OCI-LY7 (cell line): ENCODE measurements at regions not wholly inside any gene's neighbourhood (a gene's known extent, or its start where the extent isn't known, plus 50 kb on each side); places are given as distances from the start of the nearest gene placed in this dataset.

Experiments
- BruUV-seq: library from RNA; stranded (reverse); fragments of 400-500 nt; replicated peaks from 2 replicates; lab custom pipeline; 2021; lab: Mats Ljungman, UMichigan
- CTCF ChIA-PET: fragments of 300-600 bp; sonication (Branson Sonifier 250); formaldehyde crosslinking; loops from one replicate; lab custom pipeline; 2022; ENCODE audit warnings: antibody characterized with exemption; ENCODE audit not compliant: unreplicated experiment; lab: Charles Lee
- POLR2A ChIA-PET: fragments of 300-600 bp; sonication (Branson Sonifier 250); formaldehyde crosslinking; loops from one replicate; lab custom pipeline; 2022; ENCODE audit warnings: antibody characterized with exemption; lab: Charles Lee
- DNase-seq: peaks from one replicate; pipeline ENCODE4 v3.0.0-alpha.2; 2015; ENCODE audit warnings: low spot score
- H2AFZ ChIP-seq: fragments of 200-600 bp; sonication (generic), shearing (Covaris generic); 2 replicates; pipeline ENCODE4 v1.6.1; 2014; ENCODE audit warnings: mild to moderate bottlenecking, antibody characterized with exemption, low read length, moderate library complexity
- H3K27ac ChIP-seq: fragments of 200-600 bp; sonication (generic); 2 replicates; pipeline ENCODE4 v1.5.1; 2014; ENCODE audit warnings: mixed run types, low read depth, mild to moderate bottlenecking, moderate library complexity, low read length, inconsistent platforms; ENCODE audit not compliant: poor library complexity, severe bottlenecking
- H3K36me3 ChIP-seq: fragments of 200-600 bp; sonication (generic); 2 replicates; pipeline ENCODE4 v1.6.1; 2014; ENCODE audit warnings: mild to moderate bottlenecking, antibody characterized with exemption, low read length, moderate library complexity, mixed read lengths; ENCODE audit not compliant: insufficient read depth
- H3K4me1 ChIP-seq: fragments of 200-600 bp; sonication (generic); 2 replicates; pipeline ENCODE4 v1.5.1; 2014; ENCODE audit warnings: mild to moderate bottlenecking, low read length; ENCODE audit not compliant: insufficient read depth, poor library complexity, severe bottlenecking
- H3K4me2 ChIP-seq: fragments of 200-600 bp; sonication (generic); 2 replicates; pipeline ENCODE4 v1.6.1; 2014; ENCODE audit warnings: mild to moderate bottlenecking, low read length
- H3K4me3 ChIP-seq: fragments of 200-600 bp; sonication (generic); 2 replicates; pipeline ENCODE4 v1.5.1; 2014; ENCODE audit warnings: mild to moderate bottlenecking, low read depth, low read length; ENCODE audit not compliant: poor library complexity, severe bottlenecking
- H3K79me2 ChIP-seq: fragments of 200-600 bp; sonication (generic); 2 replicates; pipeline ENCODE4 v1.6.1; 2016; ENCODE audit warnings: low read depth, mild to moderate bottlenecking, low read length, moderate library complexity, mixed read lengths; ENCODE audit not compliant: insufficient read depth
- H3K9me2 ChIP-seq: fragments of 200-600 bp; sonication (generic); 2 replicates; pipeline ENCODE4 v1.6.1; 2016; ENCODE audit warnings: mild to moderate bottlenecking, low read length, mixed read lengths; ENCODE audit not compliant: insufficient read depth
- H3K9me3 ChIP-seq: fragments of 200-600 bp; sonication (generic); 2 replicates; pipeline ENCODE4 v1.6.1; 2014; ENCODE audit warnings: mild to moderate bottlenecking, mixed run types, low read length, mixed read lengths
- H4K20me1 ChIP-seq: fragments of 200-600 bp; sonication (generic); 2 replicates; pipeline ENCODE4 v1.6.1; 2014; ENCODE audit warnings: mild to moderate bottlenecking, antibody characterized with exemption, low read length, moderate library complexity, mixed read lengths; ENCODE audit not compliant: insufficient read depth
- EZH2phosphoT487 ChIP-seq: fragments of 200-600 bp; sonication (generic); IDR thresholded peaks from 2 replicates; pipeline ENCODE4 v1.6.1; 2018; ENCODE audit warnings: low read depth, borderline replicate concordance, mild to moderate bottlenecking, mixed run types, antibody characterized with exemption, low read length, moderate library complexity, mixed read lengths
- intact Hi-C: fragments of 100-400 bp; cut with micrococcal nuclease; formaldehyde crosslinking; loops from one replicate; pipeline ENCODE4 v1.10.0; 2022; ENCODE audit not compliant: unreplicated experiment
- TF ChIP-seq, protein P1 (sequence below): fragments of 200-600 bp; sonication (generic); conservative IDR thresholded peaks from 2 replicates; pipeline ENCODE4 v1.5.1; 2014; ENCODE audit warnings: mild to moderate bottlenecking, antibody characterized with exemption, low read length, moderate library complexity, mixed read lengths

DNA sequence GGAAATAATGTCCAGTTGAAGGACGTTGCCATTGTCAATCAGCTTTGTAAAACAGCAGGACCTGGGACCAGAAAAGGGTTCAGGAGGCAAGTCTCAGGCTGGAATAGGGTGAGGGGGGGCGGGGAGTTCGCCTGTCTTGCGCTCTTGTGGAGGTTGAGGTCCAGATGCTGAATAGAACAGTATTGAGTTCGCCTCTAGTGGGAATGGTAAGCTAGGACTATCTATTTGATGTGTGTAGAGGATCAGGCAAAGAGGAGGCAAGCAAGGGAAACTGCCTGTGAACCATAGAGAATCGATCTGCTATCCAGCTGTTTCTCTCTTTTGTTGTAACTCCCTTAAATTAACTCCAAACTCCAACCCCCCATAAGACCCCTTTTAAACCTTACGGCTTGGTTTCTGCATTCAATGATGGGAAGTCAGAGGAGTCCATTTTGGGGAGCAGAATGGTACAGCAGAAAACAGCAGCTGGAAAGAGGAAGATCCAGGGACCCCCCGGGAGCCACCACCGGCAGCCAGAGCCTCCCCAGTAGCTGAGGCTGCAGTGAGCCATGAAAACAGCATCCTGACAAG is 133.7 kb downstream of the SLC28A3 start:
- H4K20me1 ChIP-seq: no peaks in the 10 kb centered on the region
- intact Hi-C loops: no loop called here
- ChIA-PET POLR2A (no interaction called here), CTCF (no interaction called here)
- H3K4me3 ChIP-seq: no peak overlapping the region
- no peaks in the 10 kb centered on the region for H3K36me3 ChIP-seq
- H3K4me2 ChIP-seq: no peak overlapping the region
- no peaks in the 10 kb centered on the region for H3K9me2 ChIP-seq
- H3K27ac ChIP-seq: no peak overlapping the region
- H3K9me3 ChIP-seq: no peaks in the 10 kb centered on the region
- H2AFZ ChIP-seq: no peak overlapping the region
- H3K4me1 ChIP-seq: no peaks in the 10 kb centered on the region
- H3K79me2 ChIP-seq: no peaks in the 10 kb centered on the region
- no peak for TF ChIP-seq EZH2phosphoT487
- TF ChIP-seq, protein P1, sequence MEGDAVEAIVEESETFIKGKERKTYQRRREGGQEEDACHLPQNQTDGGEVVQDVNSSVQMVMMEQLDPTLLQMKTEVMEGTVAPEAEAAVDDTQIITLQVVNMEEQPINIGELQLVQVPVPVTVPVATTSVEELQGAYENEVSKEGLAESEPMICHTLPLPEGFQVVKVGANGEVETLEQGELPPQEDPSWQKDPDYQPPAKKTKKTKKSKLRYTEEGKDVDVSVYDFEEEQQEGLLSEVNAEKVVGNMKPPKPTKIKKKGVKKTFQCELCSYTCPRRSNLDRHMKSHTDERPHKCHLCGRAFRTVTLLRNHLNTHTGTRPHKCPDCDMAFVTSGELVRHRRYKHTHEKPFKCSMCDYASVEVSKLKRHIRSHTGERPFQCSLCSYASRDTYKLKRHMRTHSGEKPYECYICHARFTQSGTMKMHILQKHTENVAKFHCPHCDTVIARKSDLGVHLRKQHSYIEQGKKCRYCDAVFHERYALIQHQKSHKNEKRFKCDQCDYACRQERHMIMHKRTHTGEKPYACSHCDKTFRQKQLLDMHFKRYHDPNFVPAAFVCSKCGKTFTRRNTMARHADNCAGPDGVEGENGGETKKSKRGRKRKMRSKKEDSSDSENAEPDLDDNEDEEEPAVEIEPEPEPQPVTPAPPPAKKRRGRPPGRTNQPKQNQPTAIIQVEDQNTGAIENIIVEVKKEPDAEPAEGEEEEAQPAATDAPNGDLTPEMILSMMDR: no peak
- no peak for DNase-seq
- no TSS peak for BruUV-seq

DNA sequence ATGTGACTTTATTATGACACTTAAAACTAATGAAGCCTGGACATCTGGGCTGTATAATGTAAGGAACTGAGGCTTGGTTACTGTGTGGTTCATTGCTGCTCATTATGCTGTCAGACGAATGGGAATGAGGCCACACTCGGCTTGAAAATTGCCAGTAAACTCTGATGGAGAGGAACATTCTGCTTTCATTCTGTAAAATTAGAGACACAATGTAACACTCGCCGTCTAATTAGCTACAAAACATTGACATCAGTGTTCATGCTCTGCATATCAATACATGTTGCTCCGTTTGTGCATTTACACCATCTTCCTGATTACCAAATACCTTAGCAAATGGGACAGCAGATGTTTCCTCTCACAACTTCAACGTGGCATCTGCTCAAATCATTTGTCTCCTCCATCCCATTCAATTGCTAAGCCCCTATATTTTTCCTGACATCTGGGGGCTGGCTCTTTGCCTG is 133.0 kb downstream of the SLC28A3 start:
- no peaks in the 10 kb centered on the region for H3K4me1 ChIP-seq
- no peak for DNase-seq
- TF ChIP-seq, protein P1: no peak
- no peak for TF ChIP-seq EZH2phosphoT487
- no peak overlapping the region for H2AFZ ChIP-seq
- H3K9me2 ChIP-seq: no peaks in the 10 kb centered on the region
- BruUV-seq: no TSS peak
- H3K27ac ChIP-seq: no peak overlapping the region
- H3K79me2 ChIP-seq: no peaks in the 10 kb centered on the region
- H3K4me3 ChIP-seq: no peak overlapping the region
- H4K20me1 ChIP-seq: no peaks in the 10 kb centered on the region
- no peak overlapping the region for H3K4me2 ChIP-seq
- intact Hi-C loops: no loop called here
- POLR2A ChIA-PET: no interaction called here
- no peaks in the 10 kb centered on the region for H3K9me3 ChIP-seq
- CTCF ChIA-PET: no interaction called here
- H3K36me3 ChIP-seq: no peaks in the 10 kb centered on the region

DNA sequence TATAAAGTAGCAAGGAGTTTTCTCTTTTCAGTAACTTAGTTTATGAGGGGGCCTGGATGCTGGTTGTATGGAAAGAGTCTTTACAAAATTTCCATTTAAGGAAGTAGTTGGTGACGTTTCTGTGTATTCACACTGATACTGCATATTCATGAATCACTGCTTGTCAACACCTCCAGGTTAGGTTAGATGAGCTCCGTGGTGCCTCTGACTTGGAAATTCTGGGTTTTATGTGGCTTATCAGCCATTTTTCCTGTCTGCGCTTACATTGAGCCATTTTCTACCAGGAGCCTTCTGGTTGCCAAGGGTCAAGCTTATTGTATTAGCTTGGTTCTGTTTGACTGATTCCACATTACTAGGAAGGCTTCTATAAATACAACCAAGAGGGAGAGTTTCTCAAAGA is 128.3 kb downstream of the SLC28A3 start:
- Histone ChIP-seq H3K4me2 (no peak overlapping the region), H3K9me3 (no peaks in the 10 kb centered on the region), H3K4me1 (no peaks in the 10 kb centered on the region), H3K79me2 (no peaks in the 10 kb centered on the region), H3K9me2 (no peaks in the 10 kb centered on the region), H3K27ac (no peak overlapping the region), H3K36me3 (no peaks in the 10 kb centered on the region), H4K20me1 (no peaks in the 10 kb centered on the region), H3K4me3 (no peak overlapping the region), H2AFZ (no peak overlapping the region)
- POLR2A ChIA-PET: interaction anchor here (0.5 to 1.3 kb wide), 2 partner anchors 17 to 193 kb away, joined by 3 to 4 read pairs; no protein-coding TSS in a partner anchor
- BruUV-seq: no TSS peak
- DNase-seq: no peak
- TF ChIP-seq, protein P1: no peak
- no peak for TF ChIP-seq EZH2phosphoT487
- intact Hi-C loops: no loop called here
- CTCF ChIA-PET: no interaction called here
